GM19455 (cell line): ENCODE measurements at regions not wholly inside any gene's neighbourhood (a gene's known extent, or its start where the extent isn't known, plus 50 kb on each side); places are given as distances from the start of the nearest gene placed in this dataset.

Experiments used
- ATAC-seq: cut with Tn5 transposase; IDR thresholded peaks from one replicate; pipeline ENCODE4 v1.9.1; 2021; ENCODE audit not compliant: unreplicated experiment

DNA sequence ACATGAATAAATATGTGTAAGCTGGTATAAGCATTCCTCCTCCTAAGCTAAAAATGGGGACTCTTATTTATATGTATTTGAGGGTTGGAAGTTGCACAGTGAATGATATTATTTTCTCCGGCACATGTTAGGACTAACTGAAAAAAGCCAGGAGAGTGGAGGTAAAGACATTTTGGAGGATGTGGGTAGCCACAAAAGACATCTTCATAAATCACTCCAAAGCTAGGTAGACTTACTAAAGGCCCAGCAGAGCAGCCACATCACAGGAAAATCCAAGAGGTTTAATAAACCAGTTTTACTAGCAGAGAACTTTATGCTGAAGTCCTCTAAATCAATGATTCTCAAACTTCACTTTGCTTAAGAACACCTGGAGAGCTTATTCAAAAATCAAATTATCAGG, 424.7 kb downstream of the KCTD12 start:
- ATAC-seq = no peak

DNA sequence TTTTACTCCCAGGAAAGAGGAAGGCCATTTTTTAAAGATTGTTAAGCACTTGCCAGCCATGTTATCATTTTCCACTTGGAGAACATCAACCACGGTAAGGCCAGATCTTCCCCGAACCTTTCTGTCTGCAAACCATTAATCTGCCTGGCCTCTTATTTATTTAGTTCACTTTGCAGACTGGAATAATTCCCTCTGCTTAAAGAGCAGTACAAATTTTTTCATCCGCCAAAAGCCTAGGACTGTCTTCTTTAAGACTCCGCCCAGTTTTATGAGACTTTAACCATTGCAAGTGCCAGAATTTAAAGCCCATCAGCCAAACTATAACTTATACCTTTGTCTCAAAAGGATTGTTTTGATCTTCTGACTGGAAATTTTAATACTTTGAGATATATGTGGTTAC, 426.3 kb downstream of the KCTD12 start:
- ATAC-seq = no peak

DNA sequence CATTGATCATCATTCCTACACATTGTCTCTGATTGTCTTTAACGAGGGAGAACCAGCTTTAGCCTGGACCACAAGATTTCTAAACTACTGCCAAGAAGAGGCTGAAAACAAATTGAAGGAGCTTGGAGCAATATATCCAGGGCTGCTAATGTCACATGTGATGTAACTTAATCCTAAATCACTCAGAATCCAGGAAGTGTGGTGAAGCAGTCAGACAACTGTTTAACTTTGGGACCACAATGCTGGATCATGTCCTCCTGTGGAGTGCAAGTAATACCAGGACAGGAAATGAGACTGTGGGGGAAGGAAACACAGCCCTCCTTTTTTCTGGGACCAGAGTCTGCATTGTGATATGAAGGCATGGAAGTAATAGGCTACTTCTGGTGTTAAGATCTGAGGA, 430.2 kb downstream of the KCTD12 start:
- no peak for ATAC-seq

DNA sequence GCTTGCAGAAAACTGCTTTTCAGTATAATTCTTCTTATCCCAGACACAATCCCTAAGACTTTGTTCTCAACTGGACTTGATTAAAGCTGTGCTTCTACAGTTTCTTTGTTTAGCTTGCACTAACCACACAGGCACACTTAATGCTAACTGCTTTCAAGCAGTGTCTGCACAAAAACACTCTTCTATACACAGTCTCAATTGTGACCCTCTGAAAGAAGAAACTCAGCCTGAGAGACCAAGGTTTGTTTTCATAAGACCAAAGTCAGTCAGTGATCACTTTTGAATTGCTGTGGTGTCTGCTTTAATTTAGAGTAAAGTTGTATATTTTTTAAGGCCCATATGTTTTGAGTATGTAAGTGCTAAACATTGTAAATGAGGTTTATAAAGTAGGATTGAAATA, 431.2 kb downstream of the KCTD12 start:
- no peak for ATAC-seq

DNA sequence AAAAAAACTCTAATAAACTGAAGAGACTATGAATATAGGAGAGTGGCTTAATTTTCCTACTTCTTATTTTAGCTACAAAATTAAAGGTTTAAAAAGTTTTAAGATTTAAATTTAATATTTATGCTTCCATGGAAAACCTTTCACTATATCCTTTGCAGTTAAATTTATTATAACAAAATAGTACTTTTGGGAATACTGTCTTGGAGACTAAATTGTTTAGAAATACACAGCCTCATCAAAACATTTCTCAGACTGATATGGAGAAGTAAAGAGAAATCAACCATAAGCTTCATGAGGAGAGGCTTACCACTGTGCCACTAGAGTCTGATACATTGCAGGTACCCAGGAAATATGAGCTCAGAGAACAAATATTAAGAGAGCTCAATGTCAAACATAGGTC, 436.5 kb downstream of the KCTD12 start:
- no peak for ATAC-seq

DNA sequence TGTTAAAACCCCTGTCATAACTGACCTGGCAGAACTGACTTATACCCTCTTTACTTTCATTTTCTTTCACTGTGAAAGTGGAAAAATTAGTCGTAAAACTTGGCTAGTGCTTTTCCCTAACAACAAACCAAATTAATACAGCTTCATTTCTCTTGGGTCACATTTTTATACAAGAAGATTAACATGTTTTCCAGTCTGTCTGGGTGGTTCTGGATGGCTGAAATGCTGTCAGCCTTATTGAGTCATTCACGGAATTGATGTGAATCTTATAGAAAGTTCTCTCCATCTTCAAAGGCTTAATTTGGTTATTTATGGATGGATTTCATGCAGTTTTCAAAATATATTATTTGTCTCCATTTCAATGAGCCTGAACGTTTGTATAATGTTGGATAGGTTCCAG, 440.0 kb downstream of the KCTD12 start:
- ATAC-seq = no peak

DNA sequence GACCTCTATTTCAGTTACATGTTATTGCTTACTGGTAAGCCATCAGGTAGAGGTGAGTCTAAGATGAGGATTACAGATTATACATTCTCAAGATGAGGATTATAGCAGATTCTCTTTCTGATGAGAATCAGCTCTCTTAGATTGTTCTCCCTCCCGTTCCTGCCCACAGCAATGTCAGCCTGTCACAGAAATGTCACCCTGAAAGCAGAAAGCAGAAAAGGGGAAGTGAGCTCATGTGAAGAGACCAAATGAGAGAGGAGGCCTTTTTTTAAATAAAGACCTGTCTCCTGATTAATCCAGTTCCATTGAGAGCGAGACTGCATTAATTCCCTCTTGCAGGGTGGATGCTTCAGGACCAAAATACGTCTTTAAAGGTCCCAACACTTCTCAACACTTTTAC, 445.6 kb downstream of the KCTD12 start:
- peak; percentile 87 for ATAC-seq

DNA sequence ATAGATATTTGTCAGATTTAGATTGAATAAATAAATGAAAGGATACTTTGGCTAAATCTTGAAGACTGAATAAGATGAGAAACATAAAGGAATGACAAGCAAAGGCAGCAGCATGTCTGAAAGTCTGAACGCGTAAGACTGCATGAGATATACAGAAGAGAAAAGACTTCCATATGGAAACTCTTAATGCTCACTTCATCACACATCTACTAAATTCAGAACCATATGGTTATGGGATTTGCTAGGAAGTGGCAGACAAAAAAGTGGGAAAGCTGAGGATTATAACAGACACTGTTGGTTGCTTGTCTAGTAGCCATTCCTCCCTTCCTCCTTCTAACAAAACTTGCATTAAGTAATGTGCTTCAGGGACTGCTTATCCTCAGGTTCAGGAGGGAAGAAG, 446.7 kb downstream of the KCTD12 start:
- ATAC-seq = no peak

DNA sequence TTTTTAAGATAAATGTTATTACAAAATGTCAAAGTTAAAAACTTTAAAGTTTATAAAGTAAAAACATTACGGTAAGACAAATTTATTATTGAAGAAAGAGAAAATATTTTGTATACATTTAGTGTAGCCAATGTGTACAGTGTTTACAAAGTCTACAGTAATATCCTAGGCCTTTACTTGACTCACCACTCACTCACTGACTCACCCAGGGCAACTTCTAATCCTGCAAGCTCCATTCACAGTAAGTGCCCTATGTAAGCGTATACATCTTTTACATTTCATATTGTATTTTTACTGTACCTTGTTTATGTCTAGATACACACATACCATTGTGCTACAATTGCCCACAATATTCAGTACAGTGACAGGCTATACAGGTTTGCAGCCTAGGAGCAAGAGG, 448.2 kb downstream of the KCTD12 start:
- ATAC-seq = no peak

DNA sequence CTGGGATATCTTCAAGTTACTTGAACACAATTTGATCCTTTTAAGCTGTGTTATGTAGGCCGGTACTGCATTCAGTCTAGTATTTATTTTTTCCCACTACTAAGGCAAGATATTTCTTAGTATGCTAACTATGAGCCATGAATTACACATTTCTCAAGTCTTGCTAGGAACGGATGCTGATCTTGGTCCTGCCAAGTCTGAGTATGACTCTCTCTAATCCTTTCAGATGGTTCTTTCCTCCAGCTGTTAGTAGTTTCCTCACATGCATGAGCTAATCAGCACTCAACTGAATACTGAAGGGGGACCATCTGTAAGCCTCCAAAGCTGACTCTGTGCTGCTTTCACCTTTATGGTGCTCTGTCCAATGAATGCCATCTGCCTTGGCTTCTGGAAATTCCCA, 460.3 kb downstream of the KCTD12 start:
- no peak for ATAC-seq

DNA sequence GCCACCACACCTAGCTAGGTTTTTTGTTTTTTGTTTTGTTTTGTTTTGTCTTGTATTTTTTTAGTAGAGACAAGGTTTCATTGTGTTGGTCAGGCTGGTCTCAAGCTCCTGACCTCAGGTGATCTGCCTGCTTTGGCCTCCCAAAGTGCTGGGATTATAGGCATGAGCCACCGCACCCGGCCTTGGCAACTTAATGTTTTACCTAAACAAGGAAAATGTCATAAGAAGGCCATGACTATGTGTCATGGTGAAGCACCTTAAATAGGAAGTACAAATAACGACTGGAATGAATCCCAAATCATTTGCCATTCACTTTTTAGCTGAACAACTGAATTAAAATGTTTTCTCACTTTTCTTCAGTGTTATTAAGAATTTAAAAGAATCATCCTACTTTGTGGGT, 465.2 kb downstream of the KCTD12 start:
- no peak for ATAC-seq

DNA sequence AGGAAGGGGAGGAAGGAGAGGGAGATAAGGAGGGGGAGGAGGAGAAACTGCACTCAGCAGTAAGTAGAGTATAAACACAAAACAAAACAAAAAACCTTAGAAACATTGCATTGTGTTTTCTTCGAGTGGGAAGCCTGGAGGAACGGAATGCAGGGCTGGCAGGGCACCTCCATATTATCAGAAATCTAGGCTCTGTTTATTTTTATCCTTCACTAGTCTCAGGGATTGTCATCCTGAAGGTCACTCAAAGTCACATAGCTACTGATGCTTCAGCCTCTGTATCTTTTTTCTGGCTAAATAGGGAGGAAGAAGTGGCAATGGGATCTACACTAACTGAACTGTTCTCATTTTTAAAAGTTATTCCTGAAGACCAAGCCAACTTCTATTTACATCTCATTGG, 467.8 kb downstream of the KCTD12 start:
- ATAC-seq = no peak

DNA sequence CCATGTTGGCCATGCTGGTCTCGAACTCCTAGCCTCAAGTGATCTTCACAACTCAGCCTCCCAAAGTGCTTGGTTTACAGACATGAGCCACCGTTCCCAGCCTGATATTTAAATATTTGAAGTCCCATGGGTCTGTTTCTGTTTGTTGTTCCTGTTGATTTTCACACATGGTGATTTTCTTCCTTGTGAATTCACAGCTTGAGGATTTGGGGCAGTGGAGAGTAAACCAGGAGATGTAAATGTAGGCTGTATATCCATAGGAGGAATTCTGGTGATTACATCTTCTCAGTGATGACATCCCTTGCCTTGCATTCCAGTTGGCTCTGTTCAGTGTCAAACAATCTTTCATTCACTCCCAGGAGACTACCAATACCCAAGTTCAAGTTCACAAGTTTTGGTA, 471.9 kb downstream of the KCTD12 start:
- no peak for ATAC-seq

DNA sequence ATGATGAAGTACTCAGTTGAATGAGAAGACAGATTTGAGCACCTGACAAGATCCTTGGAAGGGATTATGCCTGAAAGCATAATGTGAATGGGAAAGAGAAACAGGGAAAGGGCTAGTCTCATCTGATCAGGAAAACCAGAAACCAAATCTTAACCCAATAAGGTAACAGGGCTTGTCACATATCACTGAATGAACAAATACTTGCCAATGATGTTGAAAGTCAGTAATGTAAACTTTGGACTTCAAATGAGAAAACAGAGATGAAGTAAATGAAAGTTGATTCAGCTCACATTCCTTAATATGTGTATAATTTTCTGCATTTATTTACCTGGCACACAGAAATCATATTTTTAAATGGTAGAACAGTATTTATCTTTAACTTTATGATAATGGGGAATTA, 480.0 kb downstream of the KCTD12 start:
- no peak for ATAC-seq

DNA sequence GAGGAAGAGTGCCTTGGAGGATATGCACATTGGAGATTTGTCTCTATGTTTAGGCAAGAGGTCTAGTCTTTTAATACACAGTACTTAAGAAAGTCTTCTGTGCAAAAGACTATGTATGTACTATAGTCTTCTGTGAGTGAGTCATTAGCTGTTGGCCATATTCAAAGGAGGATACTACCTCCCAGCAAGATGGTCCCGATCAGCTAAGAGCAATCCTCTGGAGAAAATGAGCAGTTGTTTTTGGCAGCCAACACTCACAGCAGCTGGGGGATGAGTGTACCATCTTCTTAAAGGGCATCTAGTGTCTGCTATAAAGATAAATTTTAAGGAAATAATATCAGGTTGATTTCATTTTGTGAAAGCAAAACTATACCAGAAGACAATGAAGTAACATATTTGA, 487.8 kb downstream of the KCTD12 start:
- no peak for ATAC-seq

DNA sequence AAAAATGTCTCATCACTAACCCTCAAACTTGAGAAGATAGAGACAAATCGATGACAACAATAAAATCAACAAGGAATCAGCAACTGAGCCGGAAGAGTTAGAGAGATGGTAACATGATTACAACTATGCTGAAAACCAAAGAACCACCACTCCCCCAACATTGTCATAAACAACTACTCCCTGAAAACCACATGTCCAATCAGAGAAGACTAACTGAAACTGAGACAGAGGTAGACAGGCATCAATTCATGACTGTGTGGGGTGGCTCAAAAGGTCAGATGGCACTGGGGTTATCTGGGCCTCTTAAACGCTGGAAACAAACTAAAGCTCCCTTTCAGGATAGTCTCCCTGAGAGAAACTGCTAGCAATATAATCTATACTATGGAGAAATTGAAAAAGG, 488.8 kb downstream of the KCTD12 start:
- no peak for ATAC-seq

DNA sequence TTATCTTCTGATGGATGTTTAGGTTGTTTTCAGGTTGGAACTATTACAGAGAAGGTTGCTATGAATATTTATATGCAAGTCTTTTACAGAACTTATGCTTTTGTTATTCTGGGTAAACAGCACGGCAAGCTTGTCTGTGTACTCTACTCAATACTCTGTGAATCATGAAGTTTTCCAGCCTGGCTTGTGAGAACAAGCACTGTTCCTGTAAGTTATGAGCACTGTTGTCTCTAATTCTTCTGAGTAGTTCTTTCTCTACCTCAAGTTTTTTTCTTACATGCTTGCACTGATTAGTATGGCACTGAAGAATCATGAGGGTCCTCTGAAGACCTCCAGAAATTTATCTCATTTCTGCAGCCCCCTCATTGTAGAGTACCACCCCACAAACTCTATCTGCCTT, 496.9 kb downstream of the KCTD12 start:
- no peak for ATAC-seq

DNA sequence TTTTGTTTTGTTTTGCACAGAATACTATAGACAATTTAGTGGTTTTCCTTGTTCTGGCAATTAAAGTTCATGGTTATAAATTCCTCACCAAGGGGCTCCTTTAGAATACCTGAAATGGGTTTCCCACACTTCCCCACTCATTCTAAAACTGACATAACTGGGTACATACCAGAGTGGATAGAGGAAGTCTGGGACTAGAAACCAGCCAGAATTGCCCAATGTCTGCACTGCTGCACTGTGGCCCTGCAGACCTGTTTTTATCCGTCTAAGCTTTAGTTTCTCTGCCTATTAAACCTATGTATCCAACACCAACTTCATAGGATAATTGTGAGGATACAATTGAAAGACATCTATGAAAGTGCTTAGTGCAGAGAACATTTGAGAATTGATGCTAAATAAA, 498.6 kb downstream of the KCTD12 start:
- no peak for ATAC-seq

DNA sequence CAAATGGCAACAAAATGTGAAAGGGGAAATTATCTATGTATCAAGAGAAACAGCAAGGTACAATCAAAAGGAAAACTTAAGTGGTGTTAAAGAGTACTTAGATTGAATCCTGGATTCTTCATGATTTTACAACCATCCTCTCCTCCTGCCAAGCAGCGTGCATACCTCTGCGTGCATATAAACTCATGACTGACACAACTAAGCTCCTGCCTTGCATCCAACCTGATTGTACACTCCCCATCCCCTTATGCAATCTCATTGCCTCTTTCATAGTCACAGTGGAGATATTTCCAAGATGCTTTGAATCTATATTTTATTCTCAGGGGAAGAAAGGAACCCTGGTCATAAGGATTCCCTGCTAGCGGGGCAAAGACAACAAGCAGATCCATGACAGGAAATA, 499.9 kb downstream of the KCTD12 start:
- ATAC-seq = no peak

DNA sequence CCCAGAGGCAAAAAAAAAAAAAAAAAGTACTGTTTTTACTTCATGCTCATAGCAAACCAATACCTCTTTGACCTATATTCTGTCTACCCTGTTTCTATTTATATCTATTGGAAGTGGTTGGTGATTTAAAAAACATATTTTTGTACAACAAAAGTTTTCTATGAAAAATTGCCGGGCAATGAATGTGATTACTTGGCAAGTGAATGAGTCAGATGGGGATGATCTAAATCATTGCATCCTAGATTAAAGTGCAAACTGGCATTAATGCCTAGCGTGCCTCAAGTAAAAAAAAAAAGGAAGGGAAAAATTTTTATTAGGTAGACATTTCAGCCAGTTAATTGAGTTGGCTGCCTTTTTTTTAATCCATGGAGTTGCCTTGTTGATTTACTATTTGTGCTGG, 500.6 kb downstream of the KCTD12 start:
- no peak for ATAC-seq

DNA sequence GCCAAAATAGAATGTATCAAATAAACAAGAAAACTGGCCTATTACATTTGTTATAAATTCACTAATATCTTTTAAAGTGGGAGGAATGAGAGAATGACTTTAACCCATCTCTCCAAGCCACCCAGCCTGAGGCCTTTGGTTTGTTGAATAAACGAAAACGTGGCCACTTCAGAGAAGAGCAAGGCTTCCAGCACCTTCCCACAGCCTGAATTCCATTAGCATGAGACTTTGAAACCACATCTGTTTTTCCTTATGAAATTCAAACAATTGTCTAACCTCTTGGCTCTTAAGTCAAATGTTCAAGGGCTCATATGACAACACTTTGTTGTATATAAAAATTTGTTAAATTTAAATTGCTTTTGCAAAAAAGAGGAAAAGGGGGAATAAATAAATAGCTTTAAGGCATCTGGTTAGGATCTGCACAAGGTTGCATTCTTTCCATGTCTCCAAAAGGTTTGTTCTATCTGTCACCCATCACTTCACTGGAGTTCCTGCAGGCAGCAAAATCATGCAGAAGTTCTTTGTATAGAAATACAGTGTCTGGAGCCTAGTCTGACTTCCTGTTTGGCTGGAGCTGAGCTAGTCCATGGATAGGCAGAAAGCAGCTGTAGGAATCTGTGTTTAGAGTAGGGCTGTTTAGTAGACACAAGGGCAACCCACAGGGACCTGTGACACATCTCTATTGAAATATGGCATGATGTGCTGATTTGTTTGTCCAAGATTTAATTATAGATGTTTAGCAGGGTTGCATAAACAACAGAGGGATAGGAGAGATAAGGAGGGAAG, 502.3 kb downstream of the KCTD12 start:
- no peak for ATAC-seq

DNA sequence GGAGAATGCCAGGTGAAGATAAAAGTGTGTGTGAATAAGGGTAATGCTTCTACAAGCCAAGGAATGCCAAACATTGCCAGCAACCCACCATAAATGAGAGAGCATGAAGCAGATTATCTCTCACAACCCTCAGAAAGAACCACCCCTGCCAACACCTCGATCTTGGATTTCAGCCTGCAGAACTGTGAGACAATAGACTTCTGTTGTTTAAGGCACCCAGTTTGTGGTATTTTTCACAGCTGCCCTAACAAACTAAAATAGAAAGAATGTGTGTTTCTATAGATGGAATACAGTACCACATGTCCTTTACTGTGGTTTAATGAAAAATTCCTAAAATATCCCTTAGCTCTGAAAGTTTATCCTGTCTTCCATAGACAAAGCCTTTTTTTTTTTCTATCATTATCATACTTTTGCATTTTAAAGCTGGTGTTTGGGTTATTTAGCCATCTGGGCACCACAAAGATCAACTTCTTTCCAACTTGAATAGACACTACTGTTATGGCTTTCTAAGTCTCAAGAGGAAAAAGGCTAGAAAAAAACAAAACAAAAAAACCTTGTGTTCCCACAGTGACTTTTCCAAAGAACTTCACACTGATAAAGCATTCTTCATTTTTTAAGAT, 505.6 kb downstream of the KCTD12 start:
- ATAC-seq = no peak
